Right cardiac atrium (tissue), 5 donors: ENCODE measurements at regions not wholly inside any gene's neighbourhood (a gene's known extent, or its start where the extent isn't known, plus 50 kb on each side); places are given as distances from the start of the nearest gene placed in this dataset.
A peak's percentile ranks its signal among the peaks of the same experiment; 100 is the strongest.

Experiments
- ATAC-seq, 2 donors: fragments of 200-7000 bp; cut with Tn5 transposase; one replicate each; pipeline versions ENCODE4 v1.8.0 to v1.9.1; 2020; ENCODE audit warnings: moderate library complexity in 2 of 2, mild to moderate bottlenecking in 1 of 2
- DNase-seq, 3 donors: peaks; one replicate each; pipeline ENCODE4 v3.0.0-alpha.2; 2020
- H3K27ac ChIP-seq: one replicate; pipeline ENCODE4 v1.5.1; 2013; ENCODE audit warnings: mild to moderate bottlenecking, low read length, control low read depth, moderate library complexity
- H3K27me3 ChIP-seq: one replicate; pipeline ENCODE4 v1.6.1; 2013; ENCODE audit not compliant: control insufficient read depth, insufficient read depth
- H3K4me1 ChIP-seq: one replicate; pipeline ENCODE4 v1.6.1; 2013; ENCODE audit warnings: low read length; ENCODE audit not compliant: control insufficient read depth, insufficient read depth
- H3K4me3 ChIP-seq: one replicate; pipeline ENCODE4 v1.5.1; 2013; ENCODE audit warnings: low read length, control low read depth
- H3K9me3 ChIP-seq: one replicate; pipeline ENCODE4 v1.6.1; 2013; ENCODE audit warnings: low read length; ENCODE audit not compliant: control insufficient read depth
- WGBS: extraction: QIAGEN DNeasy Blood & Tissue Kit; methylation state at CpG from one replicate; pipeline ENCODE4 v1.1.7; 2013; 5-methylcytosine and 5-hydroxymethylcytosine counted together
- intact Hi-C, 4 donors: fragments of 100-400 bp; cut with DNase I; formaldehyde crosslinking; loops; one replicate each; pipeline versions ENCODE4 v1.11.0 to v1.14.0; 2022 to 2023
- donor health status: healthy with polysubstance abuse.
- donor health status: DM: no; HTN: yes; CAD: no.
- donor health status: DM: no; HTN: no; CAD: no.
- donor health status: DM: no; HTN: yes; CAD: no; lungs with severe emphysema.
- donor health status: DM: yes; HTN: yes; CAD: no.

GRCh38 chr12:28869197-28869596, 279.9 kb upstream of the FAR2 start:
- H3K9me3 ChIP-seq, result no peaks in the 10 kb centered on the region
- H3K27ac ChIP-seq, result no peak overlapping the region
- DNase-seq (no peak), ATAC-seq (peak in 1 of 2 donors; percentile 17)
- H3K4me1 ChIP-seq, result no peaks in the 10 kb centered on the region
- no peaks in the 10 kb centered on the region for H3K27me3 ChIP-seq
- intact Hi-C loops, result no loop called here
- 58% methylated on average over 4 of the region's 4 CpGs for WGBS
- H3K4me3 ChIP-seq, result no peak overlapping the region

- no peak overlapping the region for H3K4me3 ChIP-seq
- H3K27ac ChIP-seq, result no peak overlapping the region
- H3K9me3 ChIP-seq, result no peaks in the 10 kb centered on the region
- H3K4me1 ChIP-seq, result no peaks in the 10 kb centered on the region
- 61% methylated on average over 3 of the region's 3 CpGs for WGBS
- ATAC-seq (peak in 1 of 2 donors; percentile 62), DNase-seq (no peak)
- H3K27me3 ChIP-seq, result no peaks in the 10 kb centered on the region
- intact Hi-C loops, result no loop called here
Measured at GRCh38 chr12:28870839-28871440, 278.1 kb upstream of the FAR2 start.

GRCh38 chr12:28872654-28873268, 276.3 kb upstream of the FAR2 start:
- no peaks in the 10 kb centered on the region for H3K9me3 ChIP-seq
- ATAC-seq, result peak; percentile 55 to 82
- WGBS, result 52% methylated on average over 7 of the region's 7 CpGs
- H3K27ac ChIP-seq, result no peak overlapping the region
- no peaks in the 10 kb centered on the region for H3K27me3 ChIP-seq
- H3K4me3 ChIP-seq, result no peak overlapping the region
- DNase-seq, result peak; percentile 20 to 59 (median 45)
- intact Hi-C loops, result no loop called here
- no peaks in the 10 kb centered on the region for H3K4me1 ChIP-seq

GRCh38 chr12:28874758-28875157, 274.3 kb upstream of the FAR2 start:
- no peaks in the 10 kb centered on the region for H3K27me3 ChIP-seq
- no peak for DNase-seq
- intact Hi-C loops, result no loop called here
- no peak for ATAC-seq
- no peaks in the 10 kb centered on the region for H3K4me1 ChIP-seq
- no peaks in the 10 kb centered on the region for H3K9me3 ChIP-seq
- H3K4me3 ChIP-seq, result no peak overlapping the region
- H3K27ac ChIP-seq, result no peak overlapping the region
- WGBS, result 56% methylated on average over 3 of the region's 3 CpGs

GRCh38 chr12:28876196-28876798, 272.8 kb upstream of the FAR2 start:
- Histone ChIP-seq H3K4me1 (no peaks in the 10 kb centered on the region), H3K9me3 (no peaks in the 10 kb centered on the region), H3K27ac (no peak overlapping the region), H3K4me3 (no peak overlapping the region), H3K27me3 (no peaks in the 10 kb centered on the region)
- DNase-seq (no peak), ATAC-seq (no peak)
- whole genome bisulfite sequencing, result 33% methylated on average over 4 of the region's 4 CpGs
- intact Hi-C loops, result no loop called here

- DNase-seq (no peak), ATAC-seq (no peak)
- no peaks in the 10 kb centered on the region for H3K27me3 ChIP-seq
- no peak overlapping the region for H3K27ac ChIP-seq
- no peak overlapping the region for H3K4me3 ChIP-seq
- intact Hi-C loops, result no loop called here
- no peaks in the 10 kb centered on the region for H3K9me3 ChIP-seq
- WGBS, result 85% methylated on average over 1 of the region's 1 CpG
- no peaks in the 10 kb centered on the region for H3K4me1 ChIP-seq
Measured at GRCh38 chr12:28877854-28878253, 271.2 kb upstream of the FAR2 start.

- Histone ChIP-seq H3K27me3 (no peaks in the 10 kb centered on the region), H3K4me1 (no peaks in the 10 kb centered on the region), H3K9me3 (no peaks in the 10 kb centered on the region), H3K4me3 (no peak overlapping the region), H3K27ac (no peak overlapping the region)
- no peak for ATAC-seq
- 67% methylated on average over 2 of the region's 2 CpGs for WGBS
- intact Hi-C loops, result no loop called here
- no peak for DNase-seq
Measured at GRCh38 chr12:28878629-28879028, 270.4 kb upstream of the FAR2 start.

- DNase-seq (no peak), ATAC-seq (no peak)
- Histone ChIP-seq H3K4me1 (no peaks in the 10 kb centered on the region), H3K27ac (no peak overlapping the region), H3K27me3 (no peaks in the 10 kb centered on the region), H3K4me3 (no peak overlapping the region), H3K9me3 (no peaks in the 10 kb centered on the region)
- intact Hi-C loops, result no loop called here
- 87% methylated on average over 2 of the region's 2 CpGs for WGBS
Measured at GRCh38 chr12:28879379-28879778, 269.7 kb upstream of the FAR2 start.

- Histone ChIP-seq H3K4me3 (no peak overlapping the region), H3K27me3 (no peaks in the 10 kb centered on the region), H3K4me1 (no peaks in the 10 kb centered on the region), H3K27ac (no peak overlapping the region), H3K9me3 (no peaks in the 10 kb centered on the region)
- WGBS, result 70% methylated on average over 2 of the region's 2 CpGs
- intact Hi-C loops, result no loop called here
- DNase-seq (no peak), ATAC-seq (no peak)
Measured at GRCh38 chr12:28882444-28882843, 266.6 kb upstream of the FAR2 start.

GRCh38 chr12:28883406-28883997, 265.6 kb upstream of the FAR2 start:
- no peaks in the 10 kb centered on the region for H3K9me3 ChIP-seq
- intact Hi-C loops, result no loop called here
- H3K27me3 ChIP-seq, result no peaks in the 10 kb centered on the region
- no peak overlapping the region for H3K4me3 ChIP-seq
- WGBS, result 29% methylated on average over 2 of the region's 2 CpGs
- no peaks in the 10 kb centered on the region for H3K4me1 ChIP-seq
- DNase-seq (no peak), ATAC-seq (no peak)
- no peak overlapping the region for H3K27ac ChIP-seq

- WGBS, result 40% methylated on average over 3 of the region's 3 CpGs
- Histone ChIP-seq H3K27me3 (no peaks in the 10 kb centered on the region), H3K4me1 (no peaks in the 10 kb centered on the region), H3K4me3 (no peak overlapping the region), H3K9me3 (no peaks in the 10 kb centered on the region), H3K27ac (no peak overlapping the region)
- DNase-seq, result no peak
- no peak for ATAC-seq
- intact Hi-C loops, result no loop called here
Measured at GRCh38 chr12:28884904-28885679, 264.0 kb upstream of the FAR2 start.
